HepG2 (cell line): ENCODE measurements at regions not wholly inside any gene's neighbourhood (a gene's known extent, or its start where the extent isn't known, plus 50 kb on each side); places are given as distances from the start of the nearest gene placed in this dataset.

Experiments used
- CBX5 ChIP-seq: sonication (generic); formaldehyde crosslinking; IDR thresholded peaks from 2 replicates; pipeline ENCODE4 v1.4.0; 2020; ENCODE audit warnings: missing genetic modification reagents, borderline replicate concordance
- FOXK2 ChIP-seq: fragments of 450-650 bp; IDR thresholded peaks from 2 replicates; pipeline ENCODE4 v1.6.1; 2016
- HDAC1 ChIP-seq: sonication (generic); formaldehyde crosslinking; IDR thresholded peaks from 2 replicates; pipeline ENCODE4 v1.5.1; 2020; ENCODE audit warnings: mild to moderate bottlenecking, missing genetic modification reagents
- TOE1 ChIP-seq: sonication (generic); formaldehyde crosslinking; IDR thresholded peaks from 2 replicates; pipeline ENCODE4 v1.4.0; 2020; ENCODE audit warnings: mild to moderate bottlenecking, missing genetic modification reagents
- ZFY ChIP-seq: sonication (generic); formaldehyde crosslinking; IDR thresholded peaks from 2 replicates; pipeline ENCODE4 v1.4.0; 2020; ENCODE audit warnings: missing genetic modification reagents
- ZNF367 ChIP-seq: sonication (generic); formaldehyde crosslinking; IDR thresholded peaks from 2 replicates; pipeline ENCODE4 v1.4.0; 2020; ENCODE audit warnings: missing genetic modification reagents, borderline replicate concordance
- ZNF547 ChIP-seq: sonication (generic); formaldehyde crosslinking; IDR thresholded peaks from 2 replicates; pipeline ENCODE4 v1.5.1; 2020; ENCODE audit warnings: mild to moderate bottlenecking, missing genetic modification reagents
- ZNF598 ChIP-seq: sonication (generic); formaldehyde crosslinking; IDR thresholded peaks from 2 replicates; pipeline ENCODE4 v1.5.1; 2020; ENCODE audit warnings: mild to moderate bottlenecking, missing genetic modification reagents, borderline replicate concordance
- ZZZ3 ChIP-seq: sonication (generic); formaldehyde crosslinking; IDR thresholded peaks from 2 replicates; pipeline ENCODE4 v1.4.0; 2020; ENCODE audit warnings: missing genetic modification reagents, mild to moderate bottlenecking, borderline replicate concordance
- TF ChIP-seq, protein P1 (sequence below): IDR thresholded peaks from 2 replicates; pipeline ENCODE4 v1.6.1; 2016; ENCODE audit warnings: low read depth, control low read depth
- TF ChIP-seq, protein P2 (sequence below): sonication (generic); IDR thresholded peaks from 2 replicates; pipeline ENCODE4 v1.6.1; 2016; ENCODE audit warnings: low read depth, borderline replicate concordance
- TF ChIP-seq, protein P3 (sequence below): sonication (generic); formaldehyde crosslinking; IDR thresholded peaks from 2 replicates; pipeline ENCODE4 v1.5.1; 2020; ENCODE audit warnings: missing genetic modification reagents, mild to moderate bottlenecking, borderline replicate concordance

DNA sequence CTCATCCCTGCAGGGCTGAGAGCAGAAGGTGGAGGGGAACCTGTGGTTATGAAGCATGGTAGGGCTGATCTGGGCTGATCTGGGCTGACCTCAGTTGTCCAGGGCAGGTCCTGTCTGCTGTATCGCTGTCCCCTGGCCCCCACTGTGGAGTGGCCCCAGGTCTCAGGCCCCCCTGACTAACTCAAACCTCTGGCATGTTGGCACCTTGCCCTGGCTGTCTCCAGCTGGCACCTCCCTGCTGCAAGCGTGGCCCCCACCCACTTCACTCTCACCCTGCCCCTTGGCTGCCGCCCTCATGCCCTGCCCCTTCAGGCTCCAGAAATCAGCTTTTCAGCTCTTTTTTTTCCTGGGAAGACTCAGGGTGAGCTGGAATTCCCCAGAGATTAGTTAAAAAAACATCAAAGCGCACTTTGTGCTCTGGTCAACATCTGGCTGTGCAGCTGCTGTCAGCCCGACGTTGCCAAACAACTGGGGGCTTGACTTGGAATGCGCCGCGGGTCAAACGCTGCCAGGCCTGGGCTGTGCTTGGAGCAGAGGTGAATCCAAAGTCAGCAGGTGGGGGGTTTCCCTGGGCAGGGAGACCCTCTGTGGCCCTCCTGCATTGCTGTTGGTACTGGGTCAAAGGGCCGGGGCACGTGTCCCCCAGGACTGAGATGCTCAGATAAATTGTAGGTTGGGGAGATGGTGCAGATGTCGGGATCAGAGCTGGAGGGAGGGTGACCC, 173.8 kb upstream of the HDAC4 start (continued):
- TF ChIP-seq, protein P1, sequence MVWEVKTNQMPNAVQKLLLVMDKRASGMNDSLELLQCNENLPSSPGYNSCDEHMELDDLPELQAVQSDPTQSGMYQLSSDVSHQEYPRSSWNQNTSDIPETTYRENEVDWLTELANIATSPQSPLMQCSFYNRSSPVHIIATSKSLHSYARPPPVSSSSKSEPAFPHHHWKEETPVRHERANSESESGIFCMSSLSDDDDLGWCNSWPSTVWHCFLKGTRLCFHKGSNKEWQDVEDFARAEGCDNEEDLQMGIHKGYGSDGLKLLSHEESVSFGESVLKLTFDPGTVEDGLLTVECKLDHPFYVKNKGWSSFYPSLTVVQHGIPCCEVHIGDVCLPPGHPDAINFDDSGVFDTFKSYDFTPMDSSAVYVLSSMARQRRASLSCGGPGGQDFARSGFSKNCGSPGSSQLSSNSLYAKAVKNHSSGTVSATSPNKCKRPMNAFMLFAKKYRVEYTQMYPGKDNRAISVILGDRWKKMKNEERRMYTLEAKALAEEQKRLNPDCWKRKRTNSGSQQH (CRISPR knock-in tag) = no peak
- TF ChIP-seq TOE1 (0 out of 2 replicates have a peak, but pooled peaks have one; percentile 53), ZNF547 (CRISPR knock-in tag) (peak; percentile 59; the same call in 1 of the 2 replicates), CBX5 (CRISPR knock-in tag) (peak; percentile 70; the same call in 1 of the 2 replicates), ZZZ3 (CRISPR knock-in tag) (no peak), HDAC1 (CRISPR knock-in tag) (peak; percentile 93), ZFY (peak; percentile 51), FOXK2 (no peak), ZNF367 (CRISPR knock-in tag) (no peak), ZNF598 (CRISPR knock-in tag) (peak; percentile 84; the same call in 1 of the 2 replicates)
- TF ChIP-seq, protein P2, sequence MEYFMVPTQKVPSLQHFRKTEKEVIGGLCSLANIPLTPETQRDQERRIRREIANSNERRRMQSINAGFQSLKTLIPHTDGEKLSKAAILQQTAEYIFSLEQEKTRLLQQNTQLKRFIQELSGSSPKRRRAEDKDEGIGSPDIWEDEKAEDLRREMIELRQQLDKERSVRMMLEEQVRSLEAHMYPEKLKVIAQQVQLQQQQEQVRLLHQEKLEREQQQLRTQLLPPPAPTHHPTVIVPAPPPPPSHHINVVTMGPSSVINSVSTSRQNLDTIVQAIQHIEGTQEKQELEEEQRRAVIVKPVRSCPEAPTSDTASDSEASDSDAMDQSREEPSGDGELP = peak; percentile 95
- TF ChIP-seq, protein P3, sequence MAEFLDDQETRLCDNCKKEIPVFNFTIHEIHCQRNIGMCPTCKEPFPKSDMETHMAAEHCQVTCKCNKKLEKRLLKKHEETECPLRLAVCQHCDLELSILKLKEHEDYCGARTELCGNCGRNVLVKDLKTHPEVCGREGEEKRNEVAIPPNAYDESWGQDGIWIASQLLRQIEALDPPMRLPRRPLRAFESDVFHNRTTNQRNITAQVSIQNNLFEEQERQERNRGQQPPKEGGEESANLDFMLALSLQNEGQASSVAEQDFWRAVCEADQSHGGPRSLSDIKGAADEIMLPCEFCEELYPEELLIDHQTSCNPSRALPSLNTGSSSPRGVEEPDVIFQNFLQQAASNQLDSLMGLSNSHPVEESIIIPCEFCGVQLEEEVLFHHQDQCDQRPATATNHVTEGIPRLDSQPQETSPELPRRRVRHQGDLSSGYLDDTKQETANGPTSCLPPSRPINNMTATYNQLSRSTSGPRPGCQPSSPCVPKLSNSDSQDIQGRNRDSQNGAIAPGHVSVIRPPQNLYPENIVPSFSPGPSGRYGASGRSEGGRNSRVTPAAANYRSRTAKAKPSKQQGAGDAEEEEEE (CRISPR knock-in tag) = no peak
